ENCODE measurements at regions not wholly inside any gene's neighbourhood (a gene's known extent, or its start where the extent isn't known, plus 50 kb on each side); places are given as distances from the start of the nearest gene placed in this dataset.

- no peak for TF ChIP-seq E2F6 (IDR thresholded peaks at IDR 0.05; ENCODE audit: borderline replicate concordance, low read depth)
- no peak for TF ChIP-seq RARB (CRISPR knock-in tag; IDR thresholded peaks at IDR 0.05)
- no peak for TF ChIP-seq CEBPB (IDR thresholded peaks at IDR 0.05)
- no peak for TF ChIP-seq SMC3 (IDR thresholded peaks at IDR 0.05)
- TF ChIP-seq MYC (IDR thresholded peaks at IDR 0.05; ENCODE audit: borderline replicate concordance, low read length): no peak
- no peak for TF ChIP-seq CTCF (IDR thresholded peaks at IDR 0.05)
- no peak for TF ChIP-seq POLR2A (IDR thresholded peaks at IDR 0.05; ENCODE audit: low read length)
- TF ChIP-seq JUN (IDR thresholded peaks at IDR 0.05): no peak
- TF ChIP-seq RAD21 (conservative IDR thresholded peaks at IDR 0.05 in 1 of 2, IDR thresholded peaks at IDR 0.05 in 1 of 2): no peak
These were observed 372.0 kb downstream of the CDH10 start for GRCh38 chr5:24272741-24273140.
